ENCODE measurements at regions not wholly inside any gene's neighbourhood (a gene's known extent, or its start where the extent isn't known, plus 50 kb on each side); places are given as distances from the start of the nearest gene placed in this dataset.

DNA sequence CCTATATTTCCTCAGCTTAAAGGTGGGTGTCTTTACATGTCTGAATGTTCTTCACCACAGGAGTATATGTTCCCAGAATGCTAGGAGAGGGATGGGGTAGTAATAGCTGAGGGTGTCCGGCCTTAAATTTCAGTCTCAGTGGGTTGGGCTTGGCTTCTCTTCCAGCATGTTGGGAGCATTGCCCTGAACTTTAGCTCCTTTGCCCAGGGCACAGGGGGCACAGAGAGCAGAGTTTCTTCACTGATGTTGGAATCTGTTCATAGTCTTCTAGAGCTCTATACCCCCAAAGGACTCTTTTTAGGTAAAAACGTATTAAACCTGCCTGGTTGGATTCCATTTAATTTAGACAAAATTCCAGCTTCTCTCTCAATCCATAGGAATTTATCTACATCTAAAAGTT, 154.4 kb upstream of the GCFC2 start:
- ChIA-PET CTCF (no interaction called here), POLR2A (no interaction called here)
- no peaks in the 10 kb centered on the region for H3K36me3 ChIP-seq (ENCODE audit: control insufficient read depth in 2 of 2, extremely low read depth in 1 of 2, insufficient read depth in 2 of 2, low read length in 2 of 2)
- H3K27me3 ChIP-seq (ENCODE audit: control insufficient read depth in 2 of 2, insufficient read depth in 2 of 2, low read length in 2 of 2), result no peaks in the 10 kb centered on the region
- no peak overlapping the region for H2AFZ ChIP-seq (ENCODE audit: low read depth, low read length)
- no peaks in the 10 kb centered on the region for H3K9me3 ChIP-seq (replicated peaks; ENCODE audit: control insufficient read depth, insufficient read depth, low read length)
- TF ChIP-seq, protein P1, sequence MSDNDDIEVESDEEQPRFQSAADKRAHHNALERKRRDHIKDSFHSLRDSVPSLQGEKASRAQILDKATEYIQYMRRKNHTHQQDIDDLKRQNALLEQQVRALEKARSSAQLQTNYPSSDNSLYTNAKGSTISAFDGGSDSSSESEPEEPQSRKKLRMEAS (IDR thresholded peaks at IDR 0.05; ENCODE audit: insufficient read depth, insufficient read length), result no peak
- TF ChIP-seq GATA2 (IDR thresholded peaks at IDR 0.05; ENCODE audit: insufficient read depth, insufficient read length, low read depth, low read length), result no peak
- TF ChIP-seq POLR2A (IDR thresholded peaks at IDR 0.05; ENCODE audit: low read depth, low read length), result no peak
- no peak for TF ChIP-seq MYC (IDR thresholded peaks at IDR 0.05; ENCODE audit: low read depth, low read length)
- TF ChIP-seq, protein P2, sequence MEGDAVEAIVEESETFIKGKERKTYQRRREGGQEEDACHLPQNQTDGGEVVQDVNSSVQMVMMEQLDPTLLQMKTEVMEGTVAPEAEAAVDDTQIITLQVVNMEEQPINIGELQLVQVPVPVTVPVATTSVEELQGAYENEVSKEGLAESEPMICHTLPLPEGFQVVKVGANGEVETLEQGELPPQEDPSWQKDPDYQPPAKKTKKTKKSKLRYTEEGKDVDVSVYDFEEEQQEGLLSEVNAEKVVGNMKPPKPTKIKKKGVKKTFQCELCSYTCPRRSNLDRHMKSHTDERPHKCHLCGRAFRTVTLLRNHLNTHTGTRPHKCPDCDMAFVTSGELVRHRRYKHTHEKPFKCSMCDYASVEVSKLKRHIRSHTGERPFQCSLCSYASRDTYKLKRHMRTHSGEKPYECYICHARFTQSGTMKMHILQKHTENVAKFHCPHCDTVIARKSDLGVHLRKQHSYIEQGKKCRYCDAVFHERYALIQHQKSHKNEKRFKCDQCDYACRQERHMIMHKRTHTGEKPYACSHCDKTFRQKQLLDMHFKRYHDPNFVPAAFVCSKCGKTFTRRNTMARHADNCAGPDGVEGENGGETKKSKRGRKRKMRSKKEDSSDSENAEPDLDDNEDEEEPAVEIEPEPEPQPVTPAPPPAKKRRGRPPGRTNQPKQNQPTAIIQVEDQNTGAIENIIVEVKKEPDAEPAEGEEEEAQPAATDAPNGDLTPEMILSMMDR (IDR thresholded peaks at IDR 0.05; ENCODE audit: extremely low read depth in 1 of 2, insufficient read depth in 1 of 2, low read depth in 1 of 2, low read length in 2 of 2), result no peak
- TF ChIP-seq EZH2 (IDR thresholded peaks at IDR 0.05; ENCODE audit: borderline replicate concordance, low read depth, low read length, severe bottlenecking), result no peak
- no peak for TF ChIP-seq JUN (IDR thresholded peaks at IDR 0.05; ENCODE audit: borderline replicate concordance, insufficient read depth, insufficient read length, low read depth)
- no peak for TF ChIP-seq FOS (IDR thresholded peaks at IDR 0.05; ENCODE audit: borderline replicate concordance, insufficient read depth, low read length)
- TF ChIP-seq POLR2AphosphoS5 (IDR thresholded peaks at IDR 0.05; ENCODE audit: insufficient read depth, low read depth, low read length), result no peak
- no peak overlapping the region for H3K27ac ChIP-seq (ENCODE audit: insufficient read depth, low read depth, low read length)
- no peaks in the 10 kb centered on the region for H4K20me1 ChIP-seq (replicated peaks; ENCODE audit: control insufficient read depth, extremely low read depth, insufficient read depth, low read length)
- no peak overlapping the region for H3K4me2 ChIP-seq (ENCODE audit: insufficient read depth, low read length)
- no peak overlapping the region for H3K9ac ChIP-seq (replicated peaks; ENCODE audit: extremely low read depth, insufficient read depth, low read length)
- H3K9me1 ChIP-seq (replicated peaks; ENCODE audit: control insufficient read depth, extremely low read depth, insufficient read depth, low read length), result no peaks in the 10 kb centered on the region
- BruUV-seq (replicated peaks), result no TSS peak
- FAIRE-seq, result no peak
- intact Hi-C loops (cut with micrococcal nuclease) (no loop called here), dilution Hi-C loops (cut with MboI; ENCODE audit: extremely low pct_ligation_motif_present, low sequenced_read_pairs) (no loop called here)
- no peak overlapping the region for H3K4me3 ChIP-seq (replicated peaks in 1 of 3; ENCODE audit: insufficient read depth in 1 of 3, low read depth in 1 of 3, low read length in 3 of 3)
- H3K79me2 ChIP-seq (ENCODE audit: control insufficient read depth, insufficient read depth, low read length), result no peaks in the 10 kb centered on the region
- H3K4me1 ChIP-seq (ENCODE audit: control insufficient read depth, extremely low read depth, insufficient read depth, low read length), result no peaks in the 10 kb centered on the region
- no peak for DNase-seq (ENCODE audit: low read depth, low spot score)

Measured in endothelial cell of umbilical vein (primary cell).